Tibial artery (tissue), 4 donors: ENCODE measurements at regions not wholly inside any gene's neighbourhood (a gene's known extent, or its start where the extent isn't known, plus 50 kb on each side); places are given as distances from the start of the nearest gene placed in this dataset.

Experiments
- DNase-seq, 2 donors: peaks; one replicate each; pipeline ENCODE4 v3.0.0-alpha.2; 2019
- H3K27ac ChIP-seq, 2 donors: fragments of 200-600 bp; sonication (generic) in 1 of 2; 1 replicate in 1 of 2; 2 replicates in 1 of 2; pipeline ENCODE4 v1.5.1; 2018 to 2019; ENCODE audit warnings: mild to moderate bottlenecking in 1 of 2
- H3K27me3 ChIP-seq, 2 donors: fragments of 200-600 bp; sonication (generic) in 1 of 2; one replicate each; pipeline versions ENCODE4 v1.5.1 to v1.6.0; 2016 to 2019
- H3K36me3 ChIP-seq, 3 donors: fragments of 200-600 bp; sonication (generic) in 2 of 3; one replicate each; pipeline ENCODE4 v1.5.1; 2016 to 2019; ENCODE audit warnings: mild to moderate bottlenecking in 2 of 3
- H3K4me1 ChIP-seq, 4 donors: fragments of 200-600 bp; sonication (generic) in 2 of 4; 1 replicate in 3 of 4; 2 replicates in 1 of 4; pipeline ENCODE4 v1.5.1; 2016 to 2019
- H3K4me3 ChIP-seq, 2 donors: fragments of 200-600 bp; sonication (generic) in 1 of 2; 1 replicate in 1 of 2; 2 replicates in 1 of 2; pipeline ENCODE4 v1.5.1; 2018 to 2019; ENCODE audit warnings: mild to moderate bottlenecking in 2 of 2
- H3K9me3 ChIP-seq, 3 donors: fragments of 200-600 bp; sonication (generic) in 1 of 3; one replicate each; pipeline ENCODE4 v1.5.1; 2016 to 2019
- CTCF ChIP-seq, 2 experiments: fragments of 200-600 bp in 1 of 2; fragments of 450-650 bp in 1 of 2; IDR thresholded peaks; one replicate each; pipeline ENCODE4 v1.5.1; 2017 to 2019; ENCODE audit warnings: antibody characterized with exemption in 2 of 2, mild to moderate bottlenecking in 1 of 2, moderate library complexity in 1 of 2
- intact Hi-C: fragments of 100-400 bp; cut with DNase I; formaldehyde crosslinking; loops from one replicate; pipeline ENCODE4 v1.15.0; 2023; ENCODE audit warnings: low total_unique reads

GRCh38 chr14:53304726-53305381 is 151.7 kb upstream of the DDHD1 start:
- Histone ChIP-seq H3K4me3 (no peak overlapping the region), H3K27ac (no peak overlapping the region), H3K4me1 (peaks cover 0 to 8% (median 3%) of the 10 kb centered on the region in 4 donors), H3K36me3 (no peaks in the 10 kb centered on the region), H3K27me3 (no peaks in the 10 kb centered on the region), H3K9me3 (no peaks in the 10 kb centered on the region)
- TF ChIP-seq CTCF (IDR thresholded peaks at IDR 0.05): no peak
- intact Hi-C loops: no loop called here
- no peak for DNase-seq

- no peaks in the 10 kb centered on the region for H3K27me3 ChIP-seq
- DNase-seq: no peak
- H3K27ac ChIP-seq: no peak overlapping the region
- peak; percentile 66 to 72 for TF ChIP-seq CTCF (IDR thresholded peaks at IDR 0.05)
- H3K4me3 ChIP-seq: no peak overlapping the region
- H3K9me3 ChIP-seq: no peaks in the 10 kb centered on the region
- intact Hi-C loops: loop anchor here (5.0 kb wide), 1 partner anchor 241 kb away; no protein-coding TSS in a partner anchor
- no peaks in the 10 kb centered on the region for H3K36me3 ChIP-seq
- no peaks in the 10 kb centered on the region for H3K4me1 ChIP-seq
Measured at GRCh38 chr14:53295985-53296582, 143.0 kb upstream of the DDHD1 start.

- Histone ChIP-seq H3K4me3 (no peak overlapping the region), H3K9me3 (no peaks in the 10 kb centered on the region), H3K27ac (no peak overlapping the region), H3K27me3 (no peaks in the 10 kb centered on the region), H3K4me1 (no peaks in the 10 kb centered on the region), H3K36me3 (no peaks in the 10 kb centered on the region)
- no peak for DNase-seq
- intact Hi-C loops: loop anchor here (5.0 kb wide), 1 partner anchor 242 kb away; no protein-coding TSS in a partner anchor
- TF ChIP-seq CTCF (IDR thresholded peaks at IDR 0.05): no peak
Measured at GRCh38 chr14:53295372-53295771, 142.2 kb upstream of the DDHD1 start.

- H3K27me3 ChIP-seq: no peaks in the 10 kb centered on the region
- no peak overlapping the region for H3K4me3 ChIP-seq
- no peak for DNase-seq
- no peak overlapping the region for H3K27ac ChIP-seq
- TF ChIP-seq CTCF (IDR thresholded peaks at IDR 0.05): no peak
- H3K4me1 ChIP-seq: no peaks in the 10 kb centered on the region
- peaks cover 0 to 14% (median 0%) of the 10 kb centered on the region in 3 donors for H3K9me3 ChIP-seq
- intact Hi-C loops: no loop called here
- no peaks in the 10 kb centered on the region for H3K36me3 ChIP-seq
Measured at GRCh38 chr14:53286301-53286700, 133.2 kb upstream of the DDHD1 start.

- Histone ChIP-seq H3K4me3 (no peak overlapping the region), H3K27me3 (no peaks in the 10 kb centered on the region), H3K36me3 (no peaks in the 10 kb centered on the region), H3K27ac (no peak overlapping the region), H3K9me3 (peaks cover 0 to 19% (median 0%) of the 10 kb centered on the region in 3 donors), H3K4me1 (no peaks in the 10 kb centered on the region)
- TF ChIP-seq CTCF (IDR thresholded peaks at IDR 0.05): no peak
- intact Hi-C loops: no loop called here
- no peak for DNase-seq
Measured at GRCh38 chr14:53285821-53286220, 132.7 kb upstream of the DDHD1 start.
